MCF 10A (cell line): ENCODE measurements at regions not wholly inside any gene's neighbourhood (a gene's known extent, or its start where the extent isn't known, plus 50 kb on each side); places are given as distances from the start of the nearest gene placed in this dataset.

ENCODE experiments used
- BruUV-seq: library from RNA; stranded (reverse); fragments of 400-500 nt; replicated peaks from 2 replicates; lab custom pipeline; 2021; lab: Mats Ljungman, UMichigan
- CTCF ChIA-PET: fragments of 300-600 bp; sonication (Branson Sonifier 250); formaldehyde crosslinking; extraction: SDS; loops from one replicate; lab custom pipeline; 2021; ENCODE audit warnings: antibody characterized with exemption, inconsistent platforms; lab: Yijun Ruan, JAX
- POLR2A ChIA-PET: fragments of 300-600, 350-650 bp; sonication (Branson Sonifier 250); formaldehyde crosslinking; extraction: SDS; loops from one replicate; lab custom pipeline; 2020; ENCODE audit warnings: antibody characterized with exemption, inconsistent platforms; lab: Yijun Ruan, JAX
- DNase-seq: peaks from one replicate; pipeline ENCODE4 v3.0.0-alpha.2; 2018; ENCODE audit not compliant: unreplicated experiment
- H3K27ac Mint-ChIP-seq: one replicate; pipeline ENCODE4 v1.8.0; 2022; ENCODE audit warnings: mild to moderate bottlenecking, low read depth, mixed read lengths; ENCODE audit not compliant: unreplicated experiment
- H3K27me3 Mint-ChIP-seq: one replicate; pipeline ENCODE4 v1.8.0; 2022; ENCODE audit warnings: mixed read lengths; ENCODE audit not compliant: insufficient read depth, unreplicated experiment
- H3K36me3 Mint-ChIP-seq: one replicate; pipeline ENCODE4 v1.8.0; 2022; ENCODE audit warnings: mild to moderate bottlenecking, moderate library complexity, mixed read lengths; ENCODE audit not compliant: insufficient read depth, unreplicated experiment
- H3K4me1 Mint-ChIP-seq: one replicate; pipeline ENCODE4 v1.8.0; 2022; ENCODE audit warnings: mixed read lengths; ENCODE audit not compliant: insufficient read depth, unreplicated experiment
- H3K4me3 Mint-ChIP-seq: one replicate; pipeline ENCODE4 v1.8.0; 2022; ENCODE audit warnings: mild to moderate bottlenecking, moderate library complexity, mixed read lengths; ENCODE audit not compliant: unreplicated experiment
- H3K9me3 Mint-ChIP-seq: one replicate; pipeline ENCODE4 v1.8.0; 2022; ENCODE audit warnings: mixed read lengths; ENCODE audit not compliant: unreplicated experiment
- CTCF ChIP-seq: fragments of 200-600 bp; IDR thresholded peaks from one replicate; pipeline ENCODE4 v1.8.0; 2022; ENCODE audit warnings: antibody characterized with exemption, mild to moderate bottlenecking; ENCODE audit not compliant: unreplicated experiment
- intact Hi-C: fragments of 100-400 bp; cut with micrococcal nuclease; formaldehyde crosslinking; loops from 2 replicates; pipeline ENCODE4 v1.14.1; 2022

- BruUV-seq, result no TSS peak
- Mint-ChIP-seq H3K27me3 (peaks cover 19% of the 10 kb centered on the region), H3K4me3 (no peak overlapping the region), H3K4me1 (peaks cover 9% of the 10 kb centered on the region), H3K27ac (no peak overlapping the region), H3K9me3 (no peaks in the 10 kb centered on the region), H3K36me3 (no peaks in the 10 kb centered on the region)
- ChIA-PET POLR2A (no interaction called here), CTCF (interaction anchor here (1.2 kb wide), 2 partner anchors 11 to 15 kb away, joined by 3 read pairs; no protein-coding TSS in a partner anchor)
- DNase-seq, result no peak
- TF ChIP-seq CTCF, result no peak
- intact Hi-C loops, result no loop called here
These were observed 701.9 kb downstream of the EDEM1 start for GRCh38 chr3:5889374-5889773.

GRCh38 chr3:5891711-5892110 is 704.2 kb downstream of the EDEM1 start:
- DNase-seq, result no peak
- CTCF ChIA-PET, result interaction anchor here (0.6 to 0.7 kb wide), 3 partner anchors 9 to 914 kb away, joined by 3 read pairs; no protein-coding TSS in a partner anchor
- H3K4me3 Mint-ChIP-seq, result no peak overlapping the region
- H3K4me1 Mint-ChIP-seq, result peaks cover 9% of the 10 kb centered on the region
- no peaks in the 10 kb centered on the region for H3K36me3 Mint-ChIP-seq
- no peak overlapping the region for H3K27ac Mint-ChIP-seq
- no peak for TF ChIP-seq CTCF
- BruUV-seq, result no TSS peak
- POLR2A ChIA-PET, result interaction anchor here (0.6 to 0.7 kb wide), 2 partner anchors 9 to 21 kb away, joined by 3 to 4 read pairs; no protein-coding TSS in a partner anchor
- peaks cover 43% of the 10 kb centered on the region for H3K27me3 Mint-ChIP-seq
- intact Hi-C loops, result no loop called here
- H3K9me3 Mint-ChIP-seq, result no peaks in the 10 kb centered on the region

- intact Hi-C loops, result no loop called here
- TF ChIP-seq CTCF, result no peak
- POLR2A ChIA-PET, result no interaction called here
- peaks cover 72% of the 10 kb centered on the region for H3K27me3 Mint-ChIP-seq
- no TSS peak for BruUV-seq
- H3K27ac Mint-ChIP-seq, result no peak overlapping the region
- no peaks in the 10 kb centered on the region for H3K36me3 Mint-ChIP-seq
- CTCF ChIA-PET, result interaction anchor here (0.6 to 0.9 kb wide), 2 partner anchors 18 to 461 kb away, joined by 3 read pairs; no protein-coding TSS in a partner anchor
- H3K4me1 Mint-ChIP-seq, result no peaks in the 10 kb centered on the region
- H3K4me3 Mint-ChIP-seq, result no peak overlapping the region
- DNase-seq, result no peak
- H3K9me3 Mint-ChIP-seq, result no peaks in the 10 kb centered on the region
These were observed 710.6 kb downstream of the EDEM1 start for GRCh38 chr3:5898106-5898505.

- no TSS peak for BruUV-seq
- no peaks in the 10 kb centered on the region for H3K4me1 Mint-ChIP-seq
- ChIA-PET CTCF (interaction anchor here (1.2 kb wide), 1 partner anchor 10 kb away, joined by 3 read pairs; no protein-coding TSS in a partner anchor), POLR2A (no interaction called here)
- no peak overlapping the region for H3K4me3 Mint-ChIP-seq
- H3K27ac Mint-ChIP-seq, result no peak overlapping the region
- no peak for DNase-seq
- H3K36me3 Mint-ChIP-seq, result no peaks in the 10 kb centered on the region
- intact Hi-C loops, result no loop called here
- H3K9me3 Mint-ChIP-seq, result no peaks in the 10 kb centered on the region
- TF ChIP-seq CTCF, result no peak
- peaks cover 69% of the 10 kb centered on the region for H3K27me3 Mint-ChIP-seq
These were observed 711.7 kb downstream of the EDEM1 start for GRCh38 chr3:5899014-5899761.
